Activated CD8-positive, alpha-beta memory T cell treated with anti-CD3 and anti-CD28 coated beads, Interleukin-2, amount 50 U/mL, for 24 hours (primary cell): ENCODE measurements at regions not wholly inside any gene's neighbourhood (a gene's known extent, or its start where the extent isn't known, plus 50 kb on each side); places are given as distances from the start of the nearest gene placed in this dataset.
"Not testable (repeated sequence)": the region's sequence is repeated elsewhere in the genome, so short reads cannot be mapped to it uniquely, and the experiment has no call there.

Experiments used
- DNase-seq: peaks from one replicate; pipeline ENCODE4 v3.0.0-alpha.2; 2020; ENCODE audit errors: extremely low read depth

- no peak for DNase-seq
These were observed 85.1 kb upstream of the NAV2 start for GRCh38 chr11:19627566-19627965.

- no peak for DNase-seq
These were observed 87.2 kb upstream of the NAV2 start for GRCh38 chr11:19625438-19625837.

- no peak for DNase-seq
These were observed 94.7 kb upstream of the NAV2 start for GRCh38 chr11:19617696-19618523.

DNA sequence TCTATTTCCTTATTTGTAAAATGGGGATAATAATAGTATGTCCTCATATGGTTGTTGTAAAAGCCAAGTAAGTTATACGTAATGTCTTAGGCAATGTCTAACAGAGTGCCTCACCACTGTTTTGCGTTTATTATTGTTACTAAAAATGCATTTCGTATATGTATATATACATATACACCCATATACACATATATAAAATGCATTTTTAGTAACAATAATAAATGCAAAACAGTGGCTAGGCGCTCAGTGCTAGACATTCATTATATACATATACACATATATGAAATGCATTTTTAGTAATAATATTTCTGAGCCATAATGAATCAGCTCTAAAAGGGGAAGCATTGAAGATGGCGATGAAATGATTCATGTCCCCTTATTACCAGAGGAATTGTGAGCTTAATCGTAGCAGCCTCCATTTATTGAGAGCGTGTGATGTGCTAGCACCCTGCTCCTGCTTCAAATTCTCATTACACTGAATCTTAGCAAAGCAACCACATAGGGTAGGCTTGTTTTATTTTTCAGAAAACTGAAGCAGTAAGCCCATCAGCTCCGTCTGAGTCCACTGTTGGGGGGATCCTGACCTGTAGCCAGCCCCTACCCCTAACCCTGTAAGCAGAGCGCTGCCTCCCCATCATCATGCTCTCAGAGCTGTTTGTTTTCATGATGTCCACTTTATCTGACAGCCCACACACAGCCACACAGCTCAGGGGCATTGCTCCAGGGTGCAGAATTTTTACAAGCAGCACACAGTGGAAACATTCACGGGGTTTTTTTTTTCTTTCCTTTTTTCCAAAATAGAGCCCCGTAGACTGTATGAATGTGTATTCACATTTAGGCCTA is 97.1 kb upstream of the NAV2 start:
- DNase-seq, result no peak

- DNase-seq, result no peak
These were observed 98.2 kb upstream of the NAV2 start for GRCh38 chr11:19614370-19614940.

DNA sequence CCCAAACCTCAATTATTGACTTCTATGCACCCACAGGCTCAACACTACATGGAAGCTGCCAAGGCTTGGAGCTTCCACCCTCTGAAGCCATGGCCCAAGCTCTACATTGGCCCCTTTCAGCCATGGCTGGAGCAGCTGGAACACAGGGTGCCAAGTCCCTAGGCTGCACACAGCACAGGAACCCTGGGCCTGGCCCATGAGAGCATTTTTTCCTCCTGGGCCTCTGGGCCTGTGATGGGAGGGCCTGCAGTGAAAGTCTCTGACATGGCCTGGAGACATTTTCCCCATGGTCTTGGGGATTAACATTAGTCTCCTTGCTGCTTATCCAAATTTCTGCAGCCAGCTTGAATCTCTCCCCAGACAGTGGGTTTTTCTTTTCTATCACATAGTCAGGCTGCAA is 100.6 kb upstream of the NAV2 start:
- DNase-seq, result not testable (repeated sequence)

GRCh38 chr11:19607656-19608360 is 104.8 kb upstream of the NAV2 start:
- DNase-seq, result no peak

- DNase-seq, result no peak
These were observed 105.6 kb upstream of the NAV2 start for GRCh38 chr11:19606856-19607655.

DNA sequence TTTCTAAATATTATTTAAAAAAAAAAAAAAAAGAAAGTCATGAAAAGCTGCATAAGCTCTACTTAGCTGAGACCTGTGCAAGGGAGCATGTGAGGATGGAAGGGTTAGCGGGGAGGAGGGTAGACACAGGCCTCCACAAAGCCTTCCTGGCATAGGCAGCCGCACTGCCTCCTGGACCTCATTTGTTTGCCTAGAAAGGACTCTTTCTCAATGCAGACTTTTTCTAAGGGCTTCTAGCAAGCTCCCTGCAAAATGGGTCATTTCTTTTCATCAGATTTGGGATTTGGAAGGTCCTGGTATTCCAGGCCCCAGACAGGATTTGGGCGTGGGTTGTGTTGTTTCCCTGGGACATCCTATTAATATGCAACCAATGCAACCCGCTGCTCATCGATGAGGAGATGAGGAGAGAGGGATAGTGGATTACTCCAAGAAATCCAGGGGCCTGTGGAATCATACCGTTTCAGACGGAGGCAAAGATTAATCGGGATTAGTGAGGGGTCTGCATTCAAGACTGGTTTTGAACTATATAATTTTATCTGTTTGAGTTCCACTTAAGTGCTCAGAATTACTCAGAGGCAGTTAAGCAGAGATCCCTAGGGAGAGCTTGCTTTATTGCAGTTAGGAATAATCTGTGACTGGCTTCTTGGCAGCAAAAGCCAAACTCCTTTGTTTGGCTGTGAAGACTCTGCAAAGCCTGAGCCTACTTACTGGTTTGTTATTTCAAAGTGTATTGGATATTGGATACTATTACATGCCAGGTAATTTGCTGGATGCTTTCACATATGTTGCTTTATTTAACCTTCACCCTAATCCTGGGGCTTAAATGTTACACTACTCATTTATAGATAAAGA is 106.9 kb upstream of the NAV2 start:
- no peak for DNase-seq

GRCh38 chr11:19604679-19605375 is 107.8 kb upstream of the NAV2 start:
- DNase-seq, result no peak

- no peak for DNase-seq
These were observed 108.9 kb upstream of the NAV2 start for GRCh38 chr11:19603771-19604170.

- no peak for DNase-seq
These were observed 109.7 kb upstream of the NAV2 start for GRCh38 chr11:19602891-19603290.

DNA sequence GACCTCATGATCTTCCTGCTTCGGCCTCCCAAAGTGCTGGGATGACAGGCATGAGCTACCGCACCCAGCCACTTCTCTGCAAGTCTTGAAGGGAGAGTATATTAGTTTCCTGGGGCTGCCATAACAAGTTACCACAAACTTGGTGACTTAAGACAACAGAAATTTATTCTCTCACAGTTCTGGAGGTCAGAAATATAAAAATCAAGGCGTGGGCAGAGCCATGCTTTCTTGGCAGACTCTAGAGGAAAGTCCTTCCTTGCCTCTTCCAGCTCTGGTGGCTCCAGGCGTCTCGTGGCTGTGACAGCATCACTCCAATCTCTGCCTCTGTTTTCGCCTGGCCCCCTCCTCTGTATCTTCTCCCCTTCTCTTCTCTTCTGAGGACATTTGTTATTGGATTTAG is 110.2 kb upstream of the NAV2 start:
- no peak for DNase-seq

DNA sequence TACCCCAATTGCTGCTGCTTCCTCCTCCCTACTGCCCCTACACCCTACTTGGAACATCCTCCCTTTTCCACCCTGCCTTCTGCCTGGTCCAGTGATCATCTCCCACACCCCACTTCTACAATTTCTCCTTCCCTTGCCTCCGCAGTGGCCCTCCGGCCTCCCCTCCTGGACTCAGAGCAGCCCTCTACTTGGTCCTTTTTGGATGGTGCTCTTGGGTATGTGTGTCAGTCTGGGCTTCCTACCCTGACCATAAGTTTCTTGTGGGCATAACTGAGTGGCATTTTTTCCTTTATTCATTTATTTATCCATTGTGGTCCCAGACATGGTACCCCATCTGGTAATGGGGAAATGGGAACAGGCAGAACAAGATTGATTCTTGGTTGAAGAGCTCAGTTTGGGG is 111.4 kb upstream of the NAV2 start:
- no peak for DNase-seq

GRCh38 chr11:19599681-19600080 is 113.0 kb upstream of the NAV2 start:
- DNase-seq, result no peak

GRCh38 chr11:19598876-19599486 is 113.7 kb upstream of the NAV2 start:
- no peak for DNase-seq

DNA sequence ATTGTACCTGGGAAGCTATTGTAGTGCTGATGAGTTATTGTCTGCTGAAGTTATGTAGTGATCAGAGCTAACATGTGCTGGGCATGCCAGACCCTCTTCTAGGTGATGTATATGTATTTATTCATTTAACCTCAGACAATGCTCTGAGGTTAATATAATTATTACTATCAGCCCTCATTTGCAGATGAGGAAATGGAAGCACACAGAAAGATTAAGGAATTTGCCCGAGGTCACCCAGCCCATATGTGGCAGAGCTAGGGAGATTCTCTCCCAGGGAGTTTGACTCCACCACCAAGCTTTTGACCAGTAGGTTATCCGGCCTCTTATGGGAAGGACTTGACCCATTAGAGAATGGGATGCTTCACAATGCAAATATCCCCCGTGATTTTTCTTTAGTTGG is 114.2 kb upstream of the NAV2 start:
- DNase-seq, result no peak

DNA sequence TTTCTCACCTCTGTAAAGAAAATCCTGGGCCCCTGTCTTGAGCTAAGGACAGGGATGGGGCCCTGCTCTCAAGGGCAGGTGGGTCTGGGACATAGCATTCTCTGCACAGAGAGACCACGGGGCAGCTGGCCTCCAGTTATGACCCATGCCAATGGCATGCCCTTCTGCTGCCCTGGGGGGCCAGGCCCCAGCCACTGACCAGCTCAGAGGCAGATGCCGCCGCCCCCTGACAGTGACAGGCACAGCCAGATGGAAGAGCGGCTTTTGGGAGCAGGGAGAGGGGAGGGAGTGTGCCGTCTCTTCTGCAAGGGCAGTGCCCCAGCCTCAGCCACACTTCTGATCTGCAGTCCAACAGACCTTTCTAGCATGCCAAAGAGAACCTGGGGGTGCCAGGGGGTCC is 114.8 kb upstream of the NAV2 start:
- no peak for DNase-seq

DNA sequence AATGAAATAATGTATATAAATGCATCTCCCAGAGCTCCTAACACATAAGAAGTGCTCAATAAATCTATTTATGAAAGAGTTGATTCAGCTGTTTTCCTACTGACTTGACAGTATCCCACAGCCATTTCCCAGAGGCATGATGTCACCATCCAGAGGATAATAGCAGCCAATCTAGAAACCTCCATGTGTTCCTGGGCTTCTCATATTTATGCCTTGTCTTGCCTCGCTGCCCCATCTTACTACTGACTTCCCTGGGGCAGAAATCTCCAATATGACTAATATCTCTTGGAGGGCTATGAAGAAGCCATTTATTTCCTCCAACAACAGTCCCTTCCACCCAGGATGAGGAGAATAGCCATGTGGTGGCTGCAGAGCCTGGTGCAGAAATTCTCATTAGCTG is 115.4 kb upstream of the NAV2 start:
- no peak for DNase-seq
